ACHN (cell line): ENCODE measurements at regions not wholly inside any gene's neighbourhood (a gene's known extent, or its start where the extent isn't known, plus 50 kb on each side); places are given as distances from the start of the nearest gene placed in this dataset.
A peak's percentile ranks its signal among the peaks of the same experiment; 100 is the strongest.
"Not testable (repeated sequence)": the region's sequence is repeated elsewhere in the genome, so short reads cannot be mapped to it uniquely, and the experiment has no call there.

Source experiments
- DNase-seq: peaks from one replicate; pipeline ENCODE4 v3.0.0-alpha.2; 2015
- in situ Hi-C: cut with HindIII; loops from 2 replicates; pipeline ENCODE4 v1.10.0; 2017; ENCODE audit warnings: low sequenced_read_pairs, low pct_ligation_motif_present, low pct_unique_long_range_greater_than_20kb

GRCh38 chr4:86461849-86462248 lies 102.0 kb upstream of the MAPK10 start:
- DNase-seq, result no peak
- in situ Hi-C loops, result no loop called here

DNA sequence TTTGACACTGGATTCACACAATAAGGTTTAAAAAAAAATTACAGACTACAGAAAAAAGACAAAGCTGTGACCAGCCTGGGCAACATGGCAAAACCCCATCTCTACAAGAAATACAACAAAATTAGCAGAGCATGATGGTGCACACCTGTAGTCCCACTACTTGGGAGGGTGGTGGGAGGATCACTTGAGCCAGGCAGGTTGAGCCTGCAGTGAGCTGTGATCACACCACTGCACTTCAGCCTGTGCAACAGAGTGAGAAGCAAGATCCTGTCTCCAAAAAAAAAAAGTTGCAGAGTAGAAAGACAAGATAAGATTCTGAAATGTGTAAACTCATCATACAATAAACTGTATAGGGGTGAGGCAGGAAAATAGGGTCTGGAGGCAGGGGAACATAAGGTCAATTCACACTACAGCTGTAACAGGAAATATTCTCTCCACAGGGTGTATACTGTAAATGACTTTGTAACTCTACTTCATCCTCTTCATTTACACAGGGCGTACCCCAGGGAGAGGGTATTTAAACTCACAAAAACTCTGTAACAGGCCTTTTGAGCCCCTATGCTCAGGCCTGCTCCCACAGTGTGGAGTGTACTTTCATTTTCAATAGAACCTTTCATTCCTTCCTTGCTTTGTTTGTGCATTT lies 112.6 kb upstream of the MAPK10 start:
- in situ Hi-C loops, result no loop called here
- DNase-seq, result peak; percentile 11

DNA sequence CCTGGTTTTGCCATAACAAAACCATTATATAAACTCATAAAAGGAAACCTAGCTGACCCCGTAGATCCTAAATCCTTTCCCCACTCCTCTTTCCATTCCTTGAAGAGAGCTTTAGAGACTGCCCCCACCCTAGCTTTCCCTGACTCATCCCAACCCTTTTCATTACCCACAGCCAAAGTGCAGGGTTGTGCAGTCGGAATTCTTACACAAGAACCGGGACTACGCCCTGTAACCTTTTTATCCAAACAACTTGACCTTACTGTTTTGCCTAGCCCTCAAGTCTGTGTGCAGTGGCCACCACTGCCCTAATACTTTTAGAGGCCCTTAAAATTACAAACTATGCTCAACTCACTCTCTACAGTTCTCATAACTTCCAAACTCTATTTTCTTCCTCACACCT lies 116.0 kb upstream of the PTPN13 start:
- in situ Hi-C loops, result not testable (repeated sequence)

DNA sequence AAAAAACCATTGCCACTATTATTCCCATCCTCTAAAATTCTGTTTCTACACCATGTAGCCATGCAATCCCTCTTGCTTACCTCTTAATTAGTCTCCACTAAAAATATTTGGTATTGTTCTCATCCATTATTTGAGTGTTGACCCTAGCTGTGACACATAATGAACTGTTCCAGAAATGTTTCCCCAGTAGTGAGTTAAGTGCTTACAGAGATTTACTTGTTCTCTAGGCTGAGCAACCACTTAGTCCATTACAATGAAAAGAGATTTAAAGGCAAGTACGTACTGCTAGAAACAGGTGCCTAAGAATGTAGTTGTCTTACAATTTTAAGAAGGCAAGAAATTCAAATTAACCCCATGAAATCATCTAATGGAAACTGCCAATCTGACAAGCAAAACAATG lies 112.7 kb upstream of the PTPN13 start:
- no peak for DNase-seq
- in situ Hi-C loops, result no loop called here

More for the DNA sequence above, 116.0 kb upstream of the PTPN13 start:
- DNase-seq, result not testable (repeated sequence)

- in situ Hi-C loops, result no loop called here
- peak; percentile 8 for DNase-seq
Observed at GRCh38 chr4:86482306-86483172, 111.6 kb upstream of the PTPN13 start.

DNA sequence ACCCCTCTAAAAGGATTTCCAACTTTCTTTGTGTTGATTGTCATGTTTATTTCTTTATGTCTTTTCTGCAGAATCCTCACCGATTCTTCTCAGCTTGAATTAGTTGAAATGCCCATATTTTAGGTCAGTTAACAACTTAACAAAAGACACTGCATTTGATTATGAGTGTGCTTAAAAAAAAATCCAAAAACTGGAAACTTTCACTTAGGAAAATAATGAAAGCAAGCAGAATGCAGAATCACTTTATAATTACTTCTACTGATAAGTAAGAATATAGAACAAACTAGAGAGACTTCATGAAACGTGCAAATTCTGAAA lies 111.0 kb upstream of the PTPN13 start:
- in situ Hi-C loops, result no loop called here
- DNase-seq, result no peak

DNA sequence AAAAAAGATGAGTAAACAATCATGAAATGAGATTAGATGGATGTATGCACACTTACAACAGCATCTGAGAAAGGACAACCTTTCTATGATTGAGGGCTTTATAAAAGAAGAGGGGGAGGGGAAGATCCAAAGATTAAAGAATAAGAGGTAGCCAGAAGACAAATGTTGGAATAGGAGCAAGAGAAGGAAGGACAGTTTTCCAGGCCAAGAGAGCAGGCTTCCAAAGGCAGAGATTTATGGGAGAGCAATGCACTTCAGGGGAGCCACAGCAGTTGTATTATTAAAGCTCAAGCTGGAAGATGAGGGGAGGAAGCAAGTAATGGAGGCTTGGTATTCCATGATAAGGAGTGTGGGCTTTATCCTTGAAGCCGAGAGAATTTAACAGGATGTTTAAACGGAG lies 110.3 kb upstream of the PTPN13 start:
- no peak for DNase-seq
- in situ Hi-C loops, result no loop called here

- DNase-seq, result no peak
- in situ Hi-C loops, result no loop called here
Observed at GRCh38 chr4:86484241-86484640, 109.9 kb upstream of the PTPN13 start.

DNA sequence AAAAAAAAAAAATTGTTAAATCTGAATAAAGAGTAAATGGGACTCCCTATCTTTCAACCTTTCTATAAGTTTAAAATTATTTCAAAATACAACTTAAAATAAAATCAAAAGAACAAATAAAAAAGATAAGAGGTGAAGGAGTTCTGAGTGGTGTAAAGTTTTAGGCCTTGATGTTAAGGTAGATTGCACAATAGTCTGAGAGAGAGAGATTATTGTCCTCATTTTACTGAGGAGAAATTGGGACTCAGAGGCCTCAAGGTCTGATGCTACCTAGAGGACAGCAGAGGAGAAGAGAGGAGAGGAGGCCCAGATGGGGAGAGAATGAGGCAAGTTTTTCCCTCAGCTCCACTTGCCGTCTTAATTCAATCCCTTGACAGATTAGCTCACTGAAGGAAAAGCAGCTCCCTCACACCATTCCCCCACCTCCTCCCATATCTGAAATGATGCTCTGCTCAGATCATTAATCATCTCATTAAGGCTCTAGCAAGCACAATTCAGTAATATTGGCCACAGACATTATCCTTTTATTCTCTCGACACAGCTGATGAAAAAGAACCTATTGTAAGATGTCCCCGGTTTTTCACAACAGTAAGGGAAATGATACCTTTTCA lies 106.3 kb upstream of the PTPN13 start:
- DNase-seq, result no peak
- in situ Hi-C loops, result no loop called here

DNA sequence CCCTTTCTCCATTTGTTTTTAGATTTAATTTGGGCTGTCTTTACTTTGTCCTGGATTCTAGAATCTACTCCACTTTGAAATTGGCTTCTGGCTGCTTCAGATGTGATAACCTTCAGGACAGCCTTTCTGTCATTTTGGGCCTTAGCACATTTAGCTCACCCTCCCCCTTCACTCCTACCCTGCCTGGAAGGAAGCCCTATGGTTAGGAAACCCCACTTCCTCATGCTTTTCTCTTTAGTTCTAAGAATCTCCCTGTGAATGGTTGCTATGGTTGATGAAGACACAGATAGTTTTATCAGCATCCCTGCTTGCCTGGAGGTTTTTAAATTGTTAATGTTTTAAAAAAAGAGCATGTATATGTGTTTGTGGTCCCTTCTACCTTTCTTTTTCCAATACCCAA lies 100.7 kb upstream of the PTPN13 start:
- in situ Hi-C loops, result no loop called here

GRCh38 chr4:86496094-86497080 lies 97.7 kb upstream of the PTPN13 start:
- in situ Hi-C loops, result no loop called here
- peak; percentile 72 for DNase-seq

More for the DNA sequence above, 100.7 kb upstream of the PTPN13 start:
- DNase-seq, result no peak

GRCh38 chr4:86497131-86497530 lies 97.0 kb upstream of the PTPN13 start:
- in situ Hi-C loops, result no loop called here

DNA sequence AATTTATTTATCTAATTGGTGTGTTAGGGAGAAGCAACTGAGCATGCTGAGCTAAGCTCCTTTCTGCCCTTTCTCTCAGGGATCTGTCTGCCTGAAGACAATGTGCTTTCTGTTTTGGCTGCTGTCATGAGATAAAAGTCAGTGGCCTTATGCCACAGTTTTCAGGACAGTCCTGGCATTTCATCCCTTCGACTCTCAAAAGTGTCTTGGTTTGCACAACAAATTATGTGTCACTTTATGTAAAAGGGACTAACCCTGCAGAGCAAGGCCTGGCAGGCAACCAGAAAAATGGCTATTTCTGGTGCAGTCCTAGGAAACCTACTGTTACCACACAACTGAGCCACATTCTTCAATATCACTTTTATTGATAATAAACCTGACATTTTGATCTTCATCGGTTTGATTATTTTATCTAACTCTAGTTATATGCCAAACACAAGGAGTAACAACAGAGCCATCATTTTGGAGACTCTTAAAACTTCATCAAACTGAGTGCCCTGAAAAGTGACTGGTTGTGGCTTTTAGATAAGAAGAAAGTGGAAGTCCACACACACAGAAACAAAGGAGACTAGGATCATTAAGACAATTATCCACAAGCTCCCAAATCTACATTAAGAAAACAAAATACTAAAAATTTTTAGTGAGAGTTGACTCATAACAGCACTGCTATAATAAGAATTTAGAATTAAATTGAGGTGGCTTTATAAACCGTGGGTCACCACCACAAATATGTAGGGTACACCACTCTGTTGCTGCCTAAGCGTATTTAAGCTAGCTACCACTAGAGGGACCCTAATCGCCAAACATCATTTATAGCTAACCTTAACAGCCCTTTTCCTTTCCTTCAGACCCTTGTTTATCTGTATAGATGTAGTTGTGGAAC lies 95.9 kb upstream of the PTPN13 start:
- DNase-seq, result peak; percentile 68
- in situ Hi-C loops, result no loop called here

More at GRCh38 chr4:86497131-86497530, 97.0 kb upstream of the PTPN13 start:
- DNase-seq, result peak; percentile 67

DNA sequence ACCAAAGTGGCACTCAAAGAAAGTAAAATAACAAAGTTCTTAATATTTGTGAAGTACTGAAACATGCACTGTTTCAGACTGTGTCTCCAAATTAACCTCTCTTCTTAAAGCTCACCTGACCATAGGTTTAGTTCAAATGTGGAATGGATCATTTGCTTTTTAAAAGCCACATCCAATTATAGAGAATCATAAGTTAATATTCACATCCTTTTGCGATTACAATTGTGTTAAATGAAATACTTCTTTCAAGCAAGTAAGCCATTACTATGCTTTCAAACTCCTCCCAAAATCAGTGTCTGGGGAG lies 95.3 kb upstream of the PTPN13 start:
- in situ Hi-C loops, result no loop called here
- no peak for DNase-seq

GRCh38 chr4:86500527-86500926 lies 93.6 kb upstream of the PTPN13 start:
- in situ Hi-C loops, result no loop called here

DNA sequence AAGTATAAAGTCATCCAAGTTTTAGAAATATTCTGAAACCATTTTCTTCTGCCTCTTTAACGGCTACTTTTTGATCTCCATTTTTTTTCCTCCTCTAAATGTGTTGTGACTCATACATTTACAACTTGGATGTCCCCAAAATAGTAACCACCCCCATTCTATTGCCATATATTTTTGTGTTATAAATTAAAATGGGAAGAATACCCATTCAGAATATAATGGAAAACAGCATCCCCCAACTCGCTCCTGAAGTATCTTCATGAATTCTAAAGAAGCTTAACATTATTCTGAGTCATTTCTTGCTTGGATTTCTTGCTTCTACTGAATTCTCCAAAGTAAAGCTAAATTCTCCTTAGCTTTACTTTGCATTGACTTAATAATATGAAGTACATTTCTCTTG lies 92.0 kb upstream of the PTPN13 start:
- in situ Hi-C loops, result no loop called here
- no peak for DNase-seq

More at GRCh38 chr4:86500527-86500926, 93.6 kb upstream of the PTPN13 start:
- DNase-seq, result no peak

DNA sequence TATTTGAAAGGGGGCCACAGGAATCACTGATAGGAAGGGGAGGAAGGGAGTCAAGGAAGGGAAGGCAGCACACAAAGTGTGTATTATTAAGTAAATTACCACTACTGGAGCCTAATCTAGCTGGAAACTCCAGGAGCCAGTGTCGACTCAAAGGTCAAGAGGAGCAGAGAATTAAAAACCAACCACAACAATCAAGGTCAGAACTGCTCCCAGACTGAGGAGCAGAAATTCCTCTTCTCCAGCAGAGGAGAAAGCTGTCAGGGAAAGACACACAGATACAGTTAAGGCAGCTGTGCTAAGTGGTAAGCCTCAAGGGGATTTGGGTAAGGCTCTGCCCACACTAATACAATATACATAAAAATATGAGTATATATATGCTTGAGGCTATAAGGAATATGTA lies 87.5 kb upstream of the PTPN13 start:
- peak; percentile 59 for DNase-seq
- in situ Hi-C loops, result no loop called here

- in situ Hi-C loops, result no loop called here
- peak; percentile 75 for DNase-seq
Observed at GRCh38 chr4:86508436-86508835, 85.7 kb upstream of the PTPN13 start.
